Esophagus muscularis mucosa (tissue), 4 donors: ENCODE measurements at regions not wholly inside any gene's neighbourhood (a gene's known extent, or its start where the extent isn't known, plus 50 kb on each side); places are given as distances from the start of the nearest gene placed in this dataset.

Experiments
- DNase-seq: peaks from one replicate; pipeline ENCODE4 v3.0.0-alpha.2; 2017; ENCODE audit errors: extremely low spot score
- H3K27ac ChIP-seq, 4 donors: fragments of 200-600 bp; sonication (generic); replicated peaks in 1 of 4; 1 replicate in 3 of 4; 2 replicates in 1 of 4; pipeline ENCODE4 v1.5.1; 2016 to 2019; ENCODE audit warnings: mild to moderate bottlenecking in 1 of 4
- H3K27me3 ChIP-seq, 4 donors: fragments of 200-600 bp; sonication (generic); one replicate each; pipeline versions ENCODE4 v1.5.1 to v1.6.0; 2016 to 2019
- H3K36me3 ChIP-seq, 4 donors: fragments of 200-600 bp; sonication (generic); one replicate each; pipeline ENCODE4 v1.5.1; 2016 to 2019
- H3K4me1 ChIP-seq, 4 donors: fragments of 200-600 bp; sonication (generic); one replicate each; pipeline ENCODE4 v1.5.1; 2016 to 2019
- H3K4me3 ChIP-seq, 4 donors: fragments of 200-600 bp; sonication (generic); 1 replicate in 2 of 4; 2 replicates in 2 of 4; pipeline ENCODE4 v1.5.1; 2016 to 2019; ENCODE audit warnings: mild to moderate bottlenecking in 4 of 4, moderate library complexity in 1 of 4
- H3K9me3 ChIP-seq, 4 donors: fragments of 200-600 bp; sonication (generic); 1 replicate in 3 of 4; 2 replicates in 1 of 4; pipeline ENCODE4 v1.5.1; 2016 to 2019
- CTCF ChIP-seq, 3 experiments: fragments of 200-600 bp in 2 of 3; fragments of 450-650 bp in 1 of 3; sonication (generic) in 2 of 3; IDR thresholded peaks; one replicate each; pipeline ENCODE4 v1.5.1; 2017 to 2019; ENCODE audit warnings: antibody characterized with exemption in 3 of 3, mild to moderate bottlenecking in 2 of 3, moderate library complexity in 1 of 3
- EP300 ChIP-seq: sonication (generic); formaldehyde crosslinking; IDR thresholded peaks from one replicate; pipeline ENCODE4 v1.6.1; 2017; ENCODE audit warnings: antibody characterized with exemption
- POLR2A ChIP-seq: fragments of 450-650 bp; IDR thresholded peaks from one replicate; pipeline ENCODE4 v1.6.1; 2017; ENCODE audit warnings: antibody characterized with exemption, moderate library complexity, mild to moderate bottlenecking, low read depth
- POLR2AphosphoS5 ChIP-seq, 2 donors: sonication (generic); formaldehyde crosslinking; IDR thresholded peaks; one replicate each; pipeline ENCODE4 v1.6.1; 2017; ENCODE audit warnings: antibody characterized with exemption in 2 of 2
- WGBS: methylation state at CpG from one replicate; pipeline ENCODE4 v1.1.5; 2018; 5-methylcytosine and 5-hydroxymethylcytosine counted together
- intact Hi-C: fragments of 100-400 bp; cut with DNase I; formaldehyde crosslinking; loops from one replicate; pipeline ENCODE4 v1.15.1; 2023

GRCh38 chr2:122267947-122268346, 512.5 kb downstream of the TSN start:
- no peak for DNase-seq
- no peaks in the 10 kb centered on the region for H3K36me3 ChIP-seq
- 95% methylated on average over 5 of the region's 5 CpGs for WGBS
- H3K4me1 ChIP-seq, result no peaks in the 10 kb centered on the region
- no peaks in the 10 kb centered on the region for H3K9me3 ChIP-seq
- H3K4me3 ChIP-seq, result no peak overlapping the region
- TF ChIP-seq CTCF (IDR thresholded peaks at IDR 0.05), result no peak
- no peaks in the 10 kb centered on the region for H3K27me3 ChIP-seq
- H3K27ac ChIP-seq, result no peak overlapping the region
- intact Hi-C loops, result no loop called here

- no peaks in the 10 kb centered on the region for H3K36me3 ChIP-seq
- no peaks in the 10 kb centered on the region for H3K4me1 ChIP-seq
- WGBS, result 88% methylated on average over 13 of the region's 13 CpGs
- TF ChIP-seq CTCF (IDR thresholded peaks at IDR 0.05) (no peak), POLR2A (no peak), EP300 (no peak), POLR2AphosphoS5 (IDR thresholded peaks at IDR 0.05) (no peak)
- H3K27me3 ChIP-seq, result no peaks in the 10 kb centered on the region
- no peak overlapping the region for H3K4me3 ChIP-seq
- intact Hi-C loops, result no loop called here
- H3K9me3 ChIP-seq, result no peaks in the 10 kb centered on the region
- H3K27ac ChIP-seq, result no peak overlapping the region
- DNase-seq, result no peak
These were observed 518.5 kb downstream of the TSN start for GRCh38 chr2:122273785-122274419.

- intact Hi-C loops, result no loop called here
- Histone ChIP-seq H3K4me3 (no peak overlapping the region), H3K9me3 (no peaks in the 10 kb centered on the region), H3K36me3 (no peaks in the 10 kb centered on the region), H3K27ac (no peak overlapping the region), H3K4me1 (no peaks in the 10 kb centered on the region), H3K27me3 (no peaks in the 10 kb centered on the region)
- TF ChIP-seq CTCF (IDR thresholded peaks at IDR 0.05) (no peak), EP300 (no peak), POLR2A (no peak), POLR2AphosphoS5 (IDR thresholded peaks at IDR 0.05) (no peak)
- no peak for DNase-seq
- WGBS, result 49% methylated on average over 3 of the region's 3 CpGs
These were observed 522.5 kb downstream of the TSN start for GRCh38 chr2:122277956-122278355.

GRCh38 chr2:122300758-122301157, 545.3 kb downstream of the TSN start:
- DNase-seq, result no peak
- WGBS, result 88% methylated on average over 2 of the region's 3 CpGs

More at GRCh38 chr2:122300758-122301157, 545.3 kb downstream of the TSN start:
- Histone ChIP-seq H3K4me3 (no peak overlapping the region), H3K9me3 (peaks cover 0 to 23% (median 2%) of the 10 kb centered on the region in 4 donors), H3K4me1 (no peaks in the 10 kb centered on the region), H3K36me3 (no peaks in the 10 kb centered on the region), H3K27me3 (no peaks in the 10 kb centered on the region), H3K27ac (no peak overlapping the region)
- TF ChIP-seq POLR2AphosphoS5 (IDR thresholded peaks at IDR 0.05), result no peak
- TF ChIP-seq EP300, result no peak
- TF ChIP-seq CTCF (IDR thresholded peaks at IDR 0.05), result no peak
- no peak for TF ChIP-seq POLR2A
- intact Hi-C loops, result no loop called here
